RWPE1 (cell line): ENCODE measurements at regions not wholly inside any gene's neighbourhood (a gene's known extent, or its start where the extent isn't known, plus 50 kb on each side); places are given as distances from the start of the nearest gene placed in this dataset.

Source experiments
- CTCF ChIA-PET: fragments of 350-600 bp; sonication (Branson Sonifier 250); formaldehyde crosslinking; extraction: SDS; loops from one replicate; lab custom pipeline; 2021; lab: Yijun Ruan, JAX
- POLR2A ChIA-PET: fragments of 400-600 bp; formaldehyde crosslinking; extraction: SDS; loops from one replicate; lab custom pipeline; 2020; ENCODE audit warnings: antibody characterized with exemption; ENCODE audit not compliant: low non-redundant PET; lab: Yijun Ruan, JAX
- DNase-seq: peaks from one replicate; pipeline ENCODE4 v3.0.0; 2012; ENCODE audit warnings: low spot score
- H3K27ac ChIP-seq: fragments of 450-650 bp; 2 replicates; pipeline ENCODE4 v1.5.1; 2017
- CTCF ChIP-seq: fragments of 450-650 bp; conservative IDR thresholded peaks from 2 replicates; pipeline ENCODE4 v1.5.1; 2017; ENCODE audit warnings: low read depth, mild to moderate bottlenecking

GRCh38 chr6:12403201-12403826 lies 113.2 kb downstream of the EDN1 start:
- ChIA-PET POLR2A (no interaction called here), CTCF (interaction anchor here (0.7 kb wide), 1 partner anchor 106 kb away, joined by 3 read pairs; no protein-coding TSS in a partner anchor)
- H3K27ac ChIP-seq, result no peak overlapping the region
- no peak for TF ChIP-seq CTCF
- DNase-seq, result peak; percentile 69

GRCh38 chr6:12403947-12404647 lies 113.9 kb downstream of the EDN1 start:
- CTCF ChIA-PET, result interaction anchor here (0.7 to 1.1 kb wide), 2 partner anchors 105 to 201 kb away, joined by 3 read pairs; no protein-coding TSS in a partner anchor
- POLR2A ChIA-PET, result no interaction called here
- DNase-seq, result no peak
- no peak for TF ChIP-seq CTCF
- H3K27ac ChIP-seq, result no peak overlapping the region

- POLR2A ChIA-PET, result no interaction called here
- no peak for DNase-seq
- TF ChIP-seq CTCF, result no peak
- H3K27ac ChIP-seq, result no peak overlapping the region
- CTCF ChIA-PET, result interaction anchor here (1.1 kb wide), 1 partner anchor 201 kb away, joined by 3 read pairs; no protein-coding TSS in a partner anchor
Observed at GRCh38 chr6:12404651-12405050, 114.5 kb downstream of the EDN1 start.

- ChIA-PET POLR2A (no interaction called here), CTCF (no interaction called here)
- DNase-seq, result no peak
- no peak overlapping the region for H3K27ac ChIP-seq
- TF ChIP-seq CTCF, result no peak
Observed at GRCh38 chr6:12408752-12409151, 118.6 kb downstream of the EDN1 start.

- ChIA-PET POLR2A (no interaction called here), CTCF (no interaction called here)
- no peak overlapping the region for H3K27ac ChIP-seq
- DNase-seq, result no peak
- TF ChIP-seq CTCF, result no peak
Observed at GRCh38 chr6:12410946-12411345, 120.8 kb downstream of the EDN1 start.

GRCh38 chr6:12414096-12414675 lies 124.0 kb downstream of the EDN1 start:
- no peak for DNase-seq
- CTCF ChIA-PET, result no interaction called here

More at GRCh38 chr6:12414096-12414675, 124.0 kb downstream of the EDN1 start:
- no peak for TF ChIP-seq CTCF
- H3K27ac ChIP-seq, result no peak overlapping the region
- POLR2A ChIA-PET, result no interaction called here
